GM12872 (cell line): ENCODE measurements at regions not wholly inside any gene's neighbourhood (a gene's known extent, or its start where the extent isn't known, plus 50 kb on each side); places are given as distances from the start of the nearest gene placed in this dataset.

Experiments used
- CTCF ChIP-seq: IDR thresholded peaks from 3 replicates; pipeline ENCODE4 v1.5.1; 2011; ENCODE audit warnings: low read depth, mild to moderate bottlenecking, low read length, moderate library complexity; ENCODE audit not compliant: insufficient read depth

- no peak for TF ChIP-seq CTCF
Observed at GRCh38 chr2:71999580-71999979, 148.1 kb downstream of the CYP26B1 start.

- TF ChIP-seq CTCF: no peak
Observed at GRCh38 chr2:71997843-71998242, 149.8 kb downstream of the CYP26B1 start.

GRCh38 chr2:71995067-71995665, 152.5 kb downstream of the CYP26B1 start:
- TF ChIP-seq CTCF: no peak

GRCh38 chr2:71992036-71992435, 155.6 kb downstream of the CYP26B1 start:
- no peak for TF ChIP-seq CTCF

GRCh38 chr2:71991397-71991796, 156.3 kb downstream of the CYP26B1 start:
- no peak for TF ChIP-seq CTCF

GRCh38 chr2:71990826-71991225, 156.8 kb downstream of the CYP26B1 start:
- TF ChIP-seq CTCF: no peak

GRCh38 chr2:71990122-71990521, 157.5 kb downstream of the CYP26B1 start:
- TF ChIP-seq CTCF: no peak

GRCh38 chr2:71989671-71990070, 158.0 kb downstream of the CYP26B1 start:
- TF ChIP-seq CTCF: no peak
